Retina (tissue), 1 donor: ENCODE measurements at regions not wholly inside any gene's neighbourhood (a gene's known extent, or its start where the extent isn't known, plus 50 kb on each side); places are given as distances from the start of the nearest gene placed in this dataset.

Source experiments
- DNase-seq: peaks from one replicate; pipeline ENCODE4 v3.0.0-alpha.2; 2016

GRCh38 chr2:67783026-67783425, 279.8 kb downstream of the C1D start:
- no peak for DNase-seq

- no peak for DNase-seq
Observed at GRCh38 chr2:67790622-67791021, 272.2 kb downstream of the C1D start.

- no peak for DNase-seq
Observed at GRCh38 chr2:67792191-67792590, 270.6 kb downstream of the C1D start.

GRCh38 chr2:67792681-67793091, 270.1 kb downstream of the C1D start:
- DNase-seq: no peak

GRCh38 chr2:67797801-67798540, 264.8 kb downstream of the C1D start:
- DNase-seq: no peak

- DNase-seq: no peak
Observed at GRCh38 chr2:67798541-67799160, 264.2 kb downstream of the C1D start.

- DNase-seq: no peak
Observed at GRCh38 chr2:67799886-67800285, 262.9 kb downstream of the C1D start.

- no peak for DNase-seq
Observed at GRCh38 chr2:67802291-67802690, 260.5 kb downstream of the C1D start.

- no peak for DNase-seq
Observed at GRCh38 chr2:67802824-67803223, 260.0 kb downstream of the C1D start.

GRCh38 chr2:67806816-67807215, 256.0 kb downstream of the C1D start:
- no peak for DNase-seq

GRCh38 chr2:67808112-67808511, 254.7 kb downstream of the C1D start:
- DNase-seq: no peak

GRCh38 chr2:67812682-67813081, 250.1 kb downstream of the C1D start:
- DNase-seq: no peak

- DNase-seq: no peak
Observed at GRCh38 chr2:67823726-67824125, 239.1 kb downstream of the C1D start.

GRCh38 chr2:67824186-67824585, 238.6 kb downstream of the C1D start:
- DNase-seq: no peak

- DNase-seq: no peak
Observed at GRCh38 chr2:67825476-67825875, 237.3 kb downstream of the C1D start.

GRCh38 chr2:67828066-67828465, 234.7 kb downstream of the C1D start:
- DNase-seq: no peak

- DNase-seq: no peak
Observed at GRCh38 chr2:67829470-67829869, 233.3 kb downstream of the C1D start.

GRCh38 chr2:67833632-67834031, 229.2 kb downstream of the C1D start:
- DNase-seq: no peak

GRCh38 chr2:67834482-67834881, 228.3 kb downstream of the C1D start:
- DNase-seq: no peak

- no peak for DNase-seq
Observed at GRCh38 chr2:67835266-67835665, 227.5 kb downstream of the C1D start.

GRCh38 chr2:67836866-67837265, 225.9 kb downstream of the C1D start:
- DNase-seq: peak; percentile 70

- no peak for DNase-seq
Observed at GRCh38 chr2:67838205-67838604, 224.6 kb downstream of the C1D start.

- no peak for DNase-seq
Observed at GRCh38 chr2:67839242-67839641, 223.6 kb downstream of the C1D start.

- no peak for DNase-seq
Observed at GRCh38 chr2:67839668-67840067, 223.1 kb downstream of the C1D start.
